ENCODE measurements at regions not wholly inside any gene's neighbourhood (a gene's known extent, or its start where the extent isn't known, plus 50 kb on each side); places are given as distances from the start of the nearest gene placed in this dataset.

GRCh38 chr5:1987471-1987870 lies 104.7 kb upstream of the IRX4 start (continued):
- TF ChIP-seq, protein P1, sequence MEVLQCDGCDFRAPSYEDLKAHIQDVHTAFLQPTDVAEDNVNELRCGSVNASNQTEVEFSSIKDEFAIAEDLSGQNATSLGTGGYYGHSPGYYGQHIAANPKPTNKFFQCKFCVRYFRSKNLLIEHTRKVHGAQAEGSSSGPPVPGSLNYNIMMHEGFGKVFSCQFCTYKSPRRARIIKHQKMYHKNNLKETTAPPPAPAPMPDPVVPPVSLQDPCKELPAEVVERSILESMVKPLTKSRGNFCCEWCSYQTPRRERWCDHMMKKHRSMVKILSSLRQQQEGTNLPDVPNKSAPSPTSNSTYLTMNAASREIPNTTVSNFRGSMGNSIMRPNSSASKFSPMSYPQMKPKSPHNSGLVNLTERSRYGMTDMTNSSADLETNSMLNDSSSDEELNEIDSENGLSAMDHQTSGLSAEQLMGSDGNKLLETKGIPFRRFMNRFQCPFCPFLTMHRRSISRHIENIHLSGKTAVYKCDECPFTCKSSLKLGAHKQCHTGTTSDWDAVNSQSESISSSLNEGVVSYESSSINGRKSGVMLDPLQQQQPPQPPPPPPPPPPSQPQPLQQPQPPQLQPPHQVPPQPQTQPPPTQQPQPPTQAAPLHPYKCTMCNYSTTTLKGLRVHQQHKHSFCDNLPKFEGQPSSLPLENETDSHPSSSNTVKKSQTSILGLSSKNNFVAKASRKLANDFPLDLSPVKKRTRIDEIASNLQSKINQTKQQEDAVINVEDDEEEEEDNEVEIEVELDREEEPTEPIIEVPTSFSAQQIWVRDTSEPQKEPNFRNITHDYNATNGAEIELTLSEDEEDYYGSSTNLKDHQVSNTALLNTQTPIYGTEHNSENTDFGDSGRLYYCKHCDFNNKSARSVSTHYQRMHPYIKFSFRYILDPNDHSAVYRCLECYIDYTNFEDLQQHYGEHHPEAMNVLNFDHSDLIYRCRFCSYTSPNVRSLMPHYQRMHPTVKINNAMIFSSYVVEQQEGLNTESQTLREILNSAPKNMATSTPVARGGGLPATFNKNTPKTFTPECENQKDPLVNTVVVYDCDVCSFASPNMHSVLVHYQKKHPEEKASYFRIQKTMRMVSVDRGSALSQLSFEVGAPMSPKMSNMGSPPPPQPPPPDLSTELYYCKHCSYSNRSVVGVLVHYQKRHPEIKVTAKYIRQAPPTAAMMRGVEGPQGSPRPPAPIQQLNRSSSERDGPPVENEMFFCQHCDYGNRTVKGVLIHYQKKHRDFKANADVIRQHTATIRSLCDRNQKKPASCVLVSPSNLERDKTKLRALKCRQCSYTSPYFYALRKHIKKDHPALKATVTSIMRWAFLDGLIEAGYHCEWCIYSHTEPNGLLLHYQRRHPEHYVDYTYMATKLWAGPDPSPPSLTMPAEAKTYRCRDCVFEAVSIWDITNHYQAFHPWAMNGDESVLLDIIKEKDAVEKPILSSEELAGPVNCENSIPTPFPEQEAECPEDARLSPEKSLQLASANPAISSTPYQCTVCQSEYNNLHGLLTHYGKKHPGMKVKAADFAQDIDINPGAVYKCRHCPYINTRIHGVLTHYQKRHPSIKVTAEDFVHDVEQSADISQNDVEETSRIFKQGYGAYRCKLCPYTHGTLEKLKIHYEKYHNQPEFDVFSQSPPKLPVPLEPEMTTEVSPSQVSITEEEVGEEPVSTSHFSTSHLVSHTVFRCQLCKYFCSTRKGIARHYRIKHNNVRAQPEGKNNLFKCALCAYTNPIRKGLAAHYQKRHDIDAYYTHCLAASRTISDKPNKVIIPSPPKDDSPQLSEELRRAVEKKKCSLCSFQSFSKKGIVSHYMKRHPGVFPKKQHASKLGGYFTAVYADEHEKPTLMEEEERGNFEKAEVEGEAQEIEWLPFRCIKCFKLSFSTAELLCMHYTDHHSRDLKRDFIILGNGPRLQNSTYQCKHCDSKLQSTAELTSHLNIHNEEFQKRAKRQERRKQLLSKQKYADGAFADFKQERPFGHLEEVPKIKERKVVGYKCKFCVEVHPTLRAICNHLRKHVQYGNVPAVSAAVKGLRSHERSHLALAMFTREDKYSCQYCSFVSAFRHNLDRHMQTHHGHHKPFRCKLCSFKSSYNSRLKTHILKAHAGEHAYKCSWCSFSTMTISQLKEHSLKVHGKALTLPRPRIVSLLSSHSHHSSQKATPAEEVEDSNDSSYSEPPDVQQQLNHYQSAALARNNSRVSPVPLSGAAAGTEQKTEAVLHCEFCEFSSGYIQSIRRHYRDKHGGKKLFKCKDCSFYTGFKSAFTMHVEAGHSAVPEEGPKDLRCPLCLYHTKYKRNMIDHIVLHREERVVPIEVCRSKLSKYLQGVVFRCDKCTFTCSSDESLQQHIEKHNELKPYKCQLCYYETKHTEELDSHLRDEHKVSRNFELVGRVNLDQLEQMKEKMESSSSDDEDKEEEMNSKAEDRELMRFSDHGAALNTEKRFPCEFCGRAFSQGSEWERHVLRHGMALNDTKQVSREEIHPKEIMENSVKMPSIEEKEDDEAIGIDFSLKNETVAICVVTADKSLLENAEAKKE (CRISPR knock-in tag; IDR thresholded peaks at IDR 0.05), result no peak
- TF ChIP-seq, protein P2, sequence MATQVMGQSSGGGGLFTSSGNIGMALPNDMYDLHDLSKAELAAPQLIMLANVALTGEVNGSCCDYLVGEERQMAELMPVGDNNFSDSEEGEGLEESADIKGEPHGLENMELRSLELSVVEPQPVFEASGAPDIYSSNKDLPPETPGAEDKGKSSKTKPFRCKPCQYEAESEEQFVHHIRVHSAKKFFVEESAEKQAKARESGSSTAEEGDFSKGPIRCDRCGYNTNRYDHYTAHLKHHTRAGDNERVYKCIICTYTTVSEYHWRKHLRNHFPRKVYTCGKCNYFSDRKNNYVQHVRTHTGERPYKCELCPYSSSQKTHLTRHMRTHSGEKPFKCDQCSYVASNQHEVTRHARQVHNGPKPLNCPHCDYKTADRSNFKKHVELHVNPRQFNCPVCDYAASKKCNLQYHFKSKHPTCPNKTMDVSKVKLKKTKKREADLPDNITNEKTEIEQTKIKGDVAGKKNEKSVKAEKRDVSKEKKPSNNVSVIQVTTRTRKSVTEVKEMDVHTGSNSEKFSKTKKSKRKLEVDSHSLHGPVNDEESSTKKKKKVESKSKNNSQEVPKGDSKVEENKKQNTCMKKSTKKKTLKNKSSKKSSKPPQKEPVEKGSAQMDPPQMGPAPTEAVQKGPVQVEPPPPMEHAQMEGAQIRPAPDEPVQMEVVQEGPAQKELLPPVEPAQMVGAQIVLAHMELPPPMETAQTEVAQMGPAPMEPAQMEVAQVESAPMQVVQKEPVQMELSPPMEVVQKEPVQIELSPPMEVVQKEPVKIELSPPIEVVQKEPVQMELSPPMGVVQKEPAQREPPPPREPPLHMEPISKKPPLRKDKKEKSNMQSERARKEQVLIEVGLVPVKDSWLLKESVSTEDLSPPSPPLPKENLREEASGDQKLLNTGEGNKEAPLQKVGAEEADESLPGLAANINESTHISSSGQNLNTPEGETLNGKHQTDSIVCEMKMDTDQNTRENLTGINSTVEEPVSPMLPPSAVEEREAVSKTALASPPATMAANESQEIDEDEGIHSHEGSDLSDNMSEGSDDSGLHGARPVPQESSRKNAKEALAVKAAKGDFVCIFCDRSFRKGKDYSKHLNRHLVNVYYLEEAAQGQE (IDR thresholded peaks at IDR 0.05; ENCODE audit: unreplicated experiment), result no peak
- TF ChIP-seq NANOG (IDR thresholded peaks at IDR 0.05; ENCODE audit: borderline replicate concordance) (no peak), EZH2 (IDR thresholded peaks at IDR 0.05; ENCODE audit: low read depth, unreplicated experiment) (no peak)

- Histone ChIP-seq H3K9me2 (ENCODE audit: insufficient read depth) (no peaks in the 10 kb centered on the region), H3K4me3 (no peak overlapping the region), H3K27me3 (ENCODE audit: insufficient read depth) (no peaks in the 10 kb centered on the region), H2AFZ (no peak overlapping the region), H3K4me1 (ENCODE audit: insufficient read depth) (peaks cover 5% of the 10 kb centered on the region; the same call in 1 of the 2 replicates), H3K27ac (ENCODE audit: low read depth) (no peak overlapping the region), H4K20me1 (replicated peaks; ENCODE audit: insufficient read depth) (no peaks in the 10 kb centered on the region), H3F3A (replicated peaks; ENCODE audit: low read depth) (no peaks in the 10 kb centered on the region), H3K79me2 (replicated peaks; ENCODE audit: insufficient read depth) (no peaks in the 10 kb centered on the region), H3K36me3 (ENCODE audit: insufficient read depth) (no peaks in the 10 kb centered on the region), H3K4me2 (no peak overlapping the region)
- H3K4me1 Mint-ChIP-seq, result peaks cover 11% of the 10 kb centered on the region
- no peak overlapping the region for H3K27ac Mint-ChIP-seq
- H3K4me3 Mint-ChIP-seq, result no peak overlapping the region
- ATAC-seq (no peak), DNase-seq (ENCODE audit: low spot score) (no peak)
- H3K27me3 Mint-ChIP-seq (ENCODE audit: insufficient read depth, low read depth, poor library complexity), result no peaks in the 10 kb centered on the region
- no peaks in the 10 kb centered on the region for H3K9me3 Mint-ChIP-seq
- H3K36me3 Mint-ChIP-seq (ENCODE audit: low read depth), result no peaks in the 10 kb centered on the region
- TF ChIP-seq, protein P3, sequence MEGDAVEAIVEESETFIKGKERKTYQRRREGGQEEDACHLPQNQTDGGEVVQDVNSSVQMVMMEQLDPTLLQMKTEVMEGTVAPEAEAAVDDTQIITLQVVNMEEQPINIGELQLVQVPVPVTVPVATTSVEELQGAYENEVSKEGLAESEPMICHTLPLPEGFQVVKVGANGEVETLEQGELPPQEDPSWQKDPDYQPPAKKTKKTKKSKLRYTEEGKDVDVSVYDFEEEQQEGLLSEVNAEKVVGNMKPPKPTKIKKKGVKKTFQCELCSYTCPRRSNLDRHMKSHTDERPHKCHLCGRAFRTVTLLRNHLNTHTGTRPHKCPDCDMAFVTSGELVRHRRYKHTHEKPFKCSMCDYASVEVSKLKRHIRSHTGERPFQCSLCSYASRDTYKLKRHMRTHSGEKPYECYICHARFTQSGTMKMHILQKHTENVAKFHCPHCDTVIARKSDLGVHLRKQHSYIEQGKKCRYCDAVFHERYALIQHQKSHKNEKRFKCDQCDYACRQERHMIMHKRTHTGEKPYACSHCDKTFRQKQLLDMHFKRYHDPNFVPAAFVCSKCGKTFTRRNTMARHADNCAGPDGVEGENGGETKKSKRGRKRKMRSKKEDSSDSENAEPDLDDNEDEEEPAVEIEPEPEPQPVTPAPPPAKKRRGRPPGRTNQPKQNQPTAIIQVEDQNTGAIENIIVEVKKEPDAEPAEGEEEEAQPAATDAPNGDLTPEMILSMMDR (conservative IDR thresholded peaks at IDR 0.05; ENCODE audit: low read depth in 2 of 2), result no peak
- TF ChIP-seq JUNB (IDR thresholded peaks at IDR 0.05; ENCODE audit: unreplicated experiment), result no peak
- TF ChIP-seq STAT1 (IDR thresholded peaks at IDR 0.05; ENCODE audit: unreplicated experiment), result no peak
- no peak for TF ChIP-seq NANOG (IDR thresholded peaks at IDR 0.05; ENCODE audit: borderline replicate concordance)
- TF ChIP-seq CREB1 (CRISPR knock-in tag; IDR thresholded peaks at IDR 0.05; ENCODE audit: low read depth), result no peak
These were observed 103.1 kb upstream of the IRX4 start for GRCh38 chr5:1985781-1986180.

Data from GM23338 (cell line).